D721Med (cell line): ENCODE measurements at regions not wholly inside any gene's neighbourhood (a gene's known extent, or its start where the extent isn't known, plus 50 kb on each side); places are given as distances from the start of the nearest gene placed in this dataset.

Experiments used
- DNase-seq: peaks from one replicate; pipeline ENCODE4 v3.0.0; 2011; ENCODE audit warnings: low spot score; ENCODE audit not compliant: insufficient read length
- FAIRE-seq: peaks from 2 replicates; lab custom pipeline; 2011; peaks lifted over from hg19 to GRCh38; lab: Jason Lieb, UNC
- TF ChIP-seq, protein P1 (sequence below): IDR thresholded peaks from 2 replicates; pipeline ENCODE4 v1.5.1; 2012; ENCODE audit warnings: mild to moderate bottlenecking, control low read depth; ENCODE audit not compliant: insufficient read depth; ENCODE audit errors: missing control alignments

DNA sequence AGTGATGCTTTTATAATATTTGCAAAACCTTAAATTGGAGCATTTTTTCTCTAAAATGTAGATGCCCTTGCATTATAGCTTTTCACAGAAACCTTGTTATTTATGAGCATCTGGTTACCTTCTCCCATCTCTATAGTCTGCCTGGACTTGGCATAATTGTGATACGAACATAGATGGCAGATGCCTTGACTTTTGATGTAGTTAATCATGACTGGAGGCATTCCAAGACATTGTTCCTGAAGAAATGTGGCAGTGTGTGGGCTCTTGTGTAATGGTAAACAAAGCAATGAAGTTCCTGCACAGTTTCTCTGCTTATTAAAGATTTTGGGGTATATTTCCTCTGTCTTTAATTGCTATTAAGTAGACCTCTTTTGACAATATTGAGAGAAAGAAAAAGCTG is 500.1 kb downstream of the PCDH19 start:
- FAIRE-seq (no peak), DNase-seq (no peak)
- TF ChIP-seq, protein P1, sequence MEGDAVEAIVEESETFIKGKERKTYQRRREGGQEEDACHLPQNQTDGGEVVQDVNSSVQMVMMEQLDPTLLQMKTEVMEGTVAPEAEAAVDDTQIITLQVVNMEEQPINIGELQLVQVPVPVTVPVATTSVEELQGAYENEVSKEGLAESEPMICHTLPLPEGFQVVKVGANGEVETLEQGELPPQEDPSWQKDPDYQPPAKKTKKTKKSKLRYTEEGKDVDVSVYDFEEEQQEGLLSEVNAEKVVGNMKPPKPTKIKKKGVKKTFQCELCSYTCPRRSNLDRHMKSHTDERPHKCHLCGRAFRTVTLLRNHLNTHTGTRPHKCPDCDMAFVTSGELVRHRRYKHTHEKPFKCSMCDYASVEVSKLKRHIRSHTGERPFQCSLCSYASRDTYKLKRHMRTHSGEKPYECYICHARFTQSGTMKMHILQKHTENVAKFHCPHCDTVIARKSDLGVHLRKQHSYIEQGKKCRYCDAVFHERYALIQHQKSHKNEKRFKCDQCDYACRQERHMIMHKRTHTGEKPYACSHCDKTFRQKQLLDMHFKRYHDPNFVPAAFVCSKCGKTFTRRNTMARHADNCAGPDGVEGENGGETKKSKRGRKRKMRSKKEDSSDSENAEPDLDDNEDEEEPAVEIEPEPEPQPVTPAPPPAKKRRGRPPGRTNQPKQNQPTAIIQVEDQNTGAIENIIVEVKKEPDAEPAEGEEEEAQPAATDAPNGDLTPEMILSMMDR = no peak

DNA sequence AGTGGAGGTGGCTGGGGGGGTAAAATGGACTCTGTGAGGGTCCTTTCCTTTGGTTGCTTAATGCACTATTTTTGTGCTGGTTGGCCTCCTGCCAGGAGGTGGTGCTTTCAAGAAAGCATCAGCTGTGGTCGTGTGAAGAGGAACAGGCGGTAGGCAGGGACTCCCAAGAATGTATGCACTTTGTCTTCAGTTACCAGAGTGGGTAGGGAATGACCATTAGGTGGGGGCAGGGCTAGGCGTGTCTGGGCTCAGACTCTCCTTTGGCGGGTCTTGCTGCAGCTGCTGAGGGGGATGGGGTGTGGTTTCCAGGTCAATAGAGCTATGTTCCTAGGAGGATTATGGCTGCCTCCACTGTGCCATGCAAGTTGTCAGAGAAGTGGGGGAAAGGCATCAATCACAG is 509.0 kb downstream of the PCDH19 start:
- DNase-seq (no peak), FAIRE-seq (no peak)
- TF ChIP-seq, protein P1 = no peak

DNA sequence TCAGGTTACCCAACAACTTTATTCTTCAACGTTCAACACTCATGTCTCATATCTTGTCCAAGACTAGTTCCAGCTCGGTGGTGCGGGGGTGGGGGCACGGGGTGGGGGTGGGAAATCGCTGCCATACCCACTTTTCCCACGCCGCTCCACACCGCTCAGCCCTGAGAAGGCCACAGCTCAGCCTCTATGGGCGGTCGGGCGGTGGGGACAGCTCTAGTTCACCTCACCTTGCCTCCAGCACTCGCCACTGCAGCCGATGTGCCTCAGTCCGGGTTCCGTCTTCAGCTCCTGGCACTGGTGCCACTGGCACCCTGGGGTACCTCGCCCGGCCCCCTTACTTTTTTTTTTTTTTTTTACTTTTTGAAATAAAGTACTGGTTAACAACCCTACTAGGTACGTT is 522.2 kb downstream of the PCDH19 start:
- TF ChIP-seq, protein P1 = no peak
- FAIRE-seq = no peak

DNA sequence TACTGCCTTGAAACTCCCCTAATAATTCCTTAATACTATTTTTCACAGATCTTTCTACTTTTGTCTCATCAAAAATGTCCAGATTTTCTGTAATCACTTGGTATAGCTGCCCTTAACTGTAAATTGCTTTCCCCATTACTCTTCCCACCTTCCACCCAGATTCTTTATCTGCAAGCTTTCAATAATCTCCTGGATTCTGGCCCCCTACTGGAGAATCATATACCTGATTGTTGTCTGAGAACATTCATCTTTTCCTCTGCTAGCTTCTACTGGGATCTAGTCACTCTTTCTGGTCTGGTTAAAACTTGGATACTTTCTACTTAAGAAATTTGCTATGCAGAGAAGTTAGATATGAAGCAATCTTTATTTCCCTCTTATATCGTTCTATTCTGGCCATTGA is 552.6 kb downstream of the PCDH19 start:
- FAIRE-seq = no peak
- DNase-seq = no peak
- TF ChIP-seq, protein P1 = no peak

More for the DNA sequence above, 522.2 kb downstream of the PCDH19 start:
- DNase-seq = no peak

DNA sequence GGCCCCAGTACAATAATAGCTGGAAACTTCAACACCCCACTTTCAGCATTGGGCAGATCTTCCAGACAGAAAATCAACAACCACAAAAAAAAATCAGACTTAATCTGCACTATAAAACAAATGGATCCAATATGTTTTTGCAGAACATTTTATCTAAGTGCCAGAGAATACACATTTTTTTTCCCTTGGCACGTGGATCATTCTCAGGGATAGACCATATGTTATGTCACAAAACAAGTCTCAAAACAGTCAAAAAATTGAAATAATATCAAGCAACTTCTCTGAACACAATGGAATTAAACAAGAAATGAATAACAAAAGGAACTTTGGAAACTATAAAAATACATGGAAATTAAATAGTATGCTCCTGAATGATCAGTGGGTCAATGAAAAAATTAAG is 576.3 kb downstream of the PCDH19 start:
- TF ChIP-seq, protein P1 = no peak
- DNase-seq = no peak
- no peak for FAIRE-seq

DNA sequence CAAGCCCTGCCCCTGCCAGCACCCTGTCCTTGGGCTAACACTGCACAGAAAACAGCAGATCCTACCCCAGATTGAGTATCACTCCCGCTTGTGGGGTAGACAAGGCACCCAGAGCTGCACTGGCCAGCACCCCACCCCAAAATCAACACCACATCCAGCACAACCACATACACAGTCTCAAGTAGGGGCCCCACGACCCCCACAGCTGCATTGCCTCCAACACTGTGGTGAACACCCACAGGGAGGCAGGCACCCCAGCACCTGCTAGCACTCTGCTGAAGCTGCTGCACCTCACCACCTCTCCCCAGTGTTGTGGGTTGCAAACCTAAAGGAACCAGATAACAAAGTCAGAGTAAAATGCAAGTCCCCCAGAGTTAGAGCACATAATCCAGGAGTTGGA is 589.9 kb downstream of the PCDH19 start:
- no peak for FAIRE-seq
- TF ChIP-seq, protein P1 = no peak
- no peak for DNase-seq

DNA sequence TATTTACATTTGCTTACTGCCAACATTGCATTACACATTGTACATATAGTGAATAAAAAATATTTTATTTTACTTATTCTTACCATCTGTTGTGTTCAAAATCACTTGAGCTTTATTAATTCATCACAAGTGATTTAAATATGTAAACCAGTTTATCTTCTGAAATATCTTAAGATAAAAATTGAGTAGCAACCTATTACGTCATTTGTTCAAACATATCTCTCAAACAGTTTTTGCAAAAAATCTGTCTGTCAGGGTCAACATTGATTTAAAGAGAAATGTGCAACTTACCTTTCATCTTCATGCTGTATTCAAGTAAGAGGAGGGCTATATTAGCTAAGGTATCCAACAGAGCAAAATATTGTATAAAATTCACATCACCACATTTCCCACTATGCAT is 610.1 kb downstream of the PCDH19 start:
- TF ChIP-seq, protein P1 = no peak
- DNase-seq = no peak
- no peak for FAIRE-seq
